Stimulated activated CD8-positive, alpha-beta memory T cell treated with anti-CD3 and anti-CD28 coated beads, Interleukin-7, amount 100 ng/mL, for 48 hours (primary cell): ENCODE measurements at regions not wholly inside any gene's neighbourhood (a gene's known extent, or its start where the extent isn't known, plus 50 kb on each side); places are given as distances from the start of the nearest gene placed in this dataset.

ENCODE experiments used
- DNase-seq, 2 donors: peaks; one replicate each; pipeline ENCODE4 v3.0.0-alpha.2; 2020; ENCODE audit warnings: low read depth in 1 of 2; ENCODE audit errors: extremely low read depth in 1 of 2

- no peak for DNase-seq
These were observed 378.2 kb upstream of the AZI2 start for GRCh38 chr3:28726840-28727239.

- DNase-seq, result no peak
These were observed 378.7 kb upstream of the AZI2 start for GRCh38 chr3:28727307-28727706.

DNA sequence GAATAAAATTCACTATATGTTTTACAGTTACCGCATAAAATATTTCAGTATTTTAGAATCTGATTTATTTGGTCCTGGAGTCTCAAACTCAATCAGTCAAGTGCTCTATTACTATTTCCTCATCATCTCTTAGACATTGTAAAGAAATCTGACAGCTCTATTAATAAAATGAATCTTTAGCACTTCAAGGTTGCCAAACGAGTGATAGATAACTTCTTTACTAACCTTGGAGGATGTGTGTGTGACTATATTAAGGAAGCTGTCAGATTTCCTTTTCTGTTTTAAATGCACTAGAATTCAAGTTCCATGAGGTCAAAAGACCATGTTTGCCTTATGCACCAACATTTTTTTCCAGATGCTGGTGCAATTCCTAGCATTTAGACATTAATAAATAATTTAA, 389.8 kb upstream of the AZI2 start:
- no peak for DNase-seq

DNA sequence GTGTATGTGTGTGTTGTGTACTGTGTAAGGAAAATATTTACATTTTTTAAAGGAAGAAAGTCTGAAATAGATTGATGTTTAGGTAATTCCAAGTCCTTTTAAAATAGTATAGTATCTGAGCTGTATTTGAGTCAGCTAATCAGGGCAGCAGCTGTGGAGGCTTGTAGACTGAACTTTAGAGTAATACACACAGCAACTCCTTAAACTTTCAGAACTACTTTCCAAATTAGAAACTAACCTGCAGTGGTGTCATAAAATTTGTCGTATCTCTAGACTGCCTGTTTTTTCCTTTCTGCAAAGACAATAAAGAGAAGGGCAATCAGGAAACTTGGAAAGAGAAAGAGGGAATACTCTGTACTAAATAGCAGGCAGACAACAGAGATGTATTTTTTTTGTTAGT, 391.0 kb upstream of the AZI2 start:
- no peak for DNase-seq

DNA sequence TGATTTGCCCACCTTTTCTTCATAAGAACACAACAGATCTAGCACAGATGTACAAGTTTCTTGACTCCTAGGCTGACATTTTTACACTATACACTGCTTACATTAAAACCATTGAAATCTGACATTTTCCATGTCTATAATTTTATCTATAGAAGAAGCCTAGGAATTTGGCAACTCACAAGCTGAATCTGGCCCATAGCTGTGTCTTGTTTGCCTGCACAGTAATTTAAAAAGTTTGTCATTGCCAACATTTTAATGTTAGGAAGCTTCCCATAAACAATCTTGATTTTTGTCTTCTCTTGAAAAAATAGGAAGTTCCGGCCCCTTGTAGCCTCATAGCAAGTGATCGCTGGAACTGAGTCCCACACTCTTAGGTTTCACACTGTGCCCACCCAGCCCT, 394.6 kb upstream of the AZI2 start:
- DNase-seq, result no peak

- no peak for DNase-seq
These were observed 395.2 kb upstream of the AZI2 start for GRCh38 chr3:28743831-28744230.

DNA sequence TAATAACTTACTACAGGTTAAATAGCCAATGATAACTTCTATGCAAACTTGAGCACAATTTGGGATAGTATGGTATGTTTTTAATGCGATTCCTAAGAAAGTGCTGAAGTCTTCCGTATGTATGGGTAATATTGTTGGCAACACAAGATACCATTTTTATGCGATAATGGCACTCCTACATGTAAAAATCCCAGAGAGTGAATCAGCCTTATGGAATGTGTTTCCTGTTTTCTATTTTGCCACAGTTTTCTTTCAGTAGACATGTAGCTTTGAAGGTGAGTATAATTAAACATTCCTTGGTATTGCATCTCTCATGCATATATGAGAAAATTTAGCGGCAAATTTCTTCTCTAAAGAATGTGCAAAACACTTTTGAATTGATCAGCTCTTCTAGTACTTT, 396.8 kb upstream of the AZI2 start:
- DNase-seq, result no peak

DNA sequence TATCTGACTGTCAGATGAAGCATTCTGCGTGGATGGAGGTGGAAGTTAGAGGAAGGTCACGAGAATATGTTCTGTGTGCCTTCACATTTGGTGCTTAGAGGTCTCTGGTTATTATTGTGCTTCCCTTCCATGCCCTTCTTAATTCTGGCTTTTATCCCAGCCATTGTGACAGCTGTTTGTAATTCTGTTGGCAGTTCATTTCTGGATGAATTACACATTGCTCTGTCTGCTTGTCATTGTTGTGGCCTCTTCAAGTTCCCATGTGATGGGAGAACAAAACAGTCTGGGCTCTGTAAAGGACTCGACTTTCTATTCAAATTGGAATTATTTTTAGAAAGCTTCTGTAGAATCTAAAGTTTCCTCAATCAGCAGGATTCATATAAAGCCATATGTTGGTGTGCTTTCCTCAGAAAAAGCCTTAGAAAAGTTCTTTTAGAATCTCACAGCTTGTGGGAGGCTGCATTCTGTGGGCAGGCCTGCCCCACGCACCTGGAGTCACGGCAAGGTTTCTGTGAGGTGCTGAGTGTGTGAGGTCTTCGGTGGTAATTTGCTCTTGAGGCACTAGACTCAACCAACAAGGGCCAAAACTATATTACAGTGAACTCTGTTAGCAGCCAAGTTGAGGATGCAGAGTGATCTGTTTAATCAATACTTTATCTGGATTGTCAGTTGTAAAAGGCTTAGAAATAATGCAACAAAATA, 397.4 kb upstream of the AZI2 start:
- DNase-seq, result no peak

GRCh38 chr3:28746990-28747389, 398.4 kb upstream of the AZI2 start:
- DNase-seq, result no peak

DNA sequence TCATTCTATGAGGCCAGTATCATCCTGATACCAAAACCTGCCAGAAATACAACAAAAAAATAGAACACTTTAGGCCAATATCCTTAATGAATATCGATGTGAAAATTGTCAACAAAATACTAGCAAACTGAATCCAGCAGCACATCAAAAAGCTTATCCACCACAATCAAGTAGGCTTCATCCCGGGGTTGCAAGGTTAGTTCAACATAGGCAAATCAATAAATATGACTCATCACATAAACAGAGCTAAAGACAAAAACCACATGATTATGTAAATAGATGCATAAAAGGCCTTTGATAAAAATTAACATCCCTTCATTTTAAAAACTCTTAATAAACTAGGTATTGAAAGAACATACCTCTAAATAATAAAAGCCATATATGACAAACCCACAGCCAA, 403.2 kb upstream of the AZI2 start:
- no peak for DNase-seq

GRCh38 chr3:28752290-28752689, 403.7 kb upstream of the AZI2 start:
- DNase-seq, result no peak

DNA sequence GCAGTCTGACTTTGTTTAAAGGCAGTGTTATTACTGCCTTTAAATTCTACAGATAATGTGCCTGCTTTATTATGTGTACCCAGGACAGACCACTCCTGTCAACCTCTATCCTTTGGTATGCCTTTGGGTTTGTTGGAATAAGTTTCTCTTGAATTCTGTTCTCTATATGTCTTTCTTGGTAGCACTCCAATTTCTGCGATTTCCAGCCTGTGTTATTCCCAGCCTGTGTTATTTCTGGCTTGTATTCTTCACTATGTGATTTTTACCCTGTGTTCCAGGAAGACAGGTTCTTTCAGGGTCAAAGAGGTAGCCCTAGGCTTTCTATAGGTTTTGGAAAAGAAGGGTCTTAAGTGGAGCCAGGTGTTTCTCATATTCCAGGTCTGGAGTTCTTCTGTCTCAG, 407.4 kb upstream of the AZI2 start:
- DNase-seq, result no peak

DNA sequence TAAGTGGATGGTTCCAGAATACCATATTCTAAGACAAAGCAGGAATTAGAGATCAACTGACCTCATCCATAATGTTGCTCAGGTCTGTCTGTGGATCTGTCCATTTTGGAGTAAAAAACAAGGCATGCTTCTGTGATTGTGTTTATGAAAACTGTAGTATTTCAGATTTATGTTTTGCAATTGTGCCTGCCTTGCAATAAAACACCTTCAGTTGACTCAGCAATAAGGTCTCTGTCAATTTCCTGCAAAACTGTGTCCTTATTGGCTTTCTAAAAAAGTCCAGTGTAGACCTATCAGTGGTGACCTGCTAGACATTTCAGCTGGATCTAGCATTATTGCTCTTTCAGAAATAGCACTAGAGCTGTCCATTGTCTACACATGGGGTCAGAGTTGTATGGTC, 409.5 kb upstream of the AZI2 start:
- no peak for DNase-seq

- no peak for DNase-seq
These were observed 412.8 kb upstream of the AZI2 start for GRCh38 chr3:28761375-28761774.

GRCh38 chr3:28765194-28765593, 416.6 kb upstream of the AZI2 start:
- no peak for DNase-seq

GRCh38 chr3:28768439-28768838, 419.8 kb upstream of the AZI2 start:
- DNase-seq, result no peak

DNA sequence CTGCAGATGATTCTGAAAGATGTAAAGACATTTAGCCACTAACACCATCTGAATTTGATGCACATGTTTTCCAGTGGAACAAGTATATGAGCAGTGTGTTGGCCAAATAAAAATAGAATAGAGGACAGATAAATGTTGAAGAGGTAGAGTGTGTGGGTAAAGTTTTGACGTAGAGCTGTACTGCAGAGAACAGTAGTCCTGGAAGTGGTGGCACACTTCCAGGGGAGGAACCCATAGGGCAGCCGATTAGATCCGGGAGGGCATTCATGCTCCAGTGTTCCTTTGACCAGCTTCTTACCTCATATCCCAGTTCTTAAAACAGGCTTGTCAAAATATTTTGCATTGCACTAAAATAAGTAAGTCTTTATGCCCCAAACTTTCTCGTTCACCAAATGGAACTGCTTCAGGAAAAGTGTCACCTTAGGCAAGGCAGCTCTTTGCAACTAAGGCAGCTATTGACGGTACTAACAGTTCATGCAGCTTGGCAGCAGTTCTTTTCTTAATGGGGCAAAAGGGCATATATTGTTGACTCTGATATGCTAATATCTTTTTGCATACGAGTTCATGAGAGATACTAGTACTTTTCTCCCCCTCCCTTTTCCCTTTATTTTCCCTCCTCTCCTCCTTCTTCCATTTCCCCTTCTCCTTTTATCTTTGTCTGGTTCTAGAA, 429.3 kb upstream of the AZI2 start:
- DNase-seq, result no peak

GRCh38 chr3:28780480-28780879, 431.9 kb upstream of the AZI2 start:
- DNase-seq, result no peak

GRCh38 chr3:28781053-28781452, 432.4 kb upstream of the AZI2 start:
- DNase-seq, result no peak

DNA sequence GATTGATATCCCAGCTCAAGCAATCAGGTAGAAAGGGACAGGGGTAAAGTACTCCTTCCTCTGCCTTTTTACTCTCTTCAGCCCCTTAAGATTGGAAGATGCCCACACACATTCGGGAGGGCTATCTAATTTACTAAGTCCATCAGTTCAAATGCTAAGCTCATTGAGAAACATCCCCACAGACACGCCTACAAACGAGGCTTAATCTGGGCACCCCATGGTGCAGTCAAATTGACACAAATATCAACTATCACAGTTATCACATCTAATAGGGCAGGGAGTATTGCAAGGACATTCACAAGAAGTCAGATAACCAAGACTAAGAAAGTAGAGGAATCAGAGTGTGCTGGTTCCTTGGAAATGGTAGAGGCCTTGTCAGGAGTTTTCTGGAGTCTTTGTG, 437.8 kb upstream of the AZI2 start:
- DNase-seq, result no peak

- DNase-seq, result no peak
These were observed 439.9 kb upstream of the AZI2 start for GRCh38 chr3:28788571-28788970.

DNA sequence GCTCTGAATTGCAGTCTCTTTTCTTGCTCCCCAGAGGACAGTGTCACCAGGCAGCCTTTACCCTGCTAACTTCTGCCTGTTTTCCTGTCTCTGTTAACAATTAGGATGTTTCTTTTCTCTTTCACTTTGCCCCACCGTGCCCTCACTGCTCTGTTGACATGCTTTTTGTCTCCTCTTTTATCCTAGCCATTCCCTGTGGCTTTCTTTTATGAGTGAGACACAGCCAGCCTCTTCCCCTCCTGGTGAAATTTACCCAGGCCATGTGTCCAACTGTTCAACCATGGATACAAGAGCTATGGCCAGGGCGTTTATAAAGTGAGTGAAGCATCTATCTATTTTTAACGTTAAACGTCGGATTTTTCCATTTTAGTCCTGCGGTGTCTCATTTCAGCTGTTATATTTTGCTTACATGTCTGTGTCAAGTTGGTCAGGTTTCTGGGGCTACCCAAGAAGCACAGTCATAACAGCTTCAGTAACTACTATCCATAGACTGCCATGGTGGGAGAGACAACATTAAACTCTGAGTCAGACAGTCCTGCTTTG, 443.2 kb upstream of the AZI2 start:
- DNase-seq, result no peak

DNA sequence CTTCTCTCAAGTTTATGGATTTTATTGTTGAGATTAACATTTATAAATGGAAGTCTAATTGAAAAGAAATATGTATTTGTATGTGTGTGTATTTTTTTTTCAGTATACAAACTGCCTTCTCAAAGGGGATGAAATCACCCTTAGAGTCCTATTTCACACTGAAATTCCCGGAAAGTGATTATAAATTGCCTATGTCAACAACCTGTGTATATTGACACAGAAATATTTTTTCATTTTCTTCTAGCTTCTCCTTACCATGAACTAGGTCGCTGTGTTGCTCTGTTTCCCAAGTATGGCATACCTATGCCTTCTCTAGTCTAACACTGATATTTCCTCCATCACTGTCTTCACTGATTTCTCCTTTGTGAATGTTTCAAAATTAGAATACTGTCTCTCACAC, 444.0 kb upstream of the AZI2 start:
- no peak for DNase-seq
